Fibroblast of the aortic adventitia (primary cell): ENCODE measurements at regions not wholly inside any gene's neighbourhood (a gene's known extent, or its start where the extent isn't known, plus 50 kb on each side); places are given as distances from the start of the nearest gene placed in this dataset.
"Not testable (repeated sequence)": the region's sequence is repeated elsewhere in the genome, so short reads cannot be mapped to it uniquely, and the experiment has no call there.

Experiments used
- DNase-seq: peaks from one replicate; pipeline ENCODE4 v3.0.0-alpha.2; 2010; ENCODE audit warnings: low read depth
- H3K4me3 ChIP-seq: 2 replicates; pipeline ENCODE4 v1.5.1; 2011; ENCODE audit warnings: low read depth, mild to moderate bottlenecking, control low read depth, low read length, moderate library complexity
- CTCF ChIP-seq: IDR thresholded peaks from 2 replicates; pipeline ENCODE4 v1.5.1; 2011; ENCODE audit warnings: mild to moderate bottlenecking, low read length, control low read depth, inconsistent platforms; ENCODE audit not compliant: insufficient read depth

- no peak for DNase-seq
- no peak for TF ChIP-seq CTCF
Measured at GRCh38 chr7:42727451-42727850, 184.4 kb downstream of the C7orf25 start.

GRCh38 chr7:42726066-42726785 lies 185.6 kb downstream of the C7orf25 start:
- no peak overlapping the region for H3K4me3 ChIP-seq
- peak; percentile 48 for DNase-seq
- TF ChIP-seq CTCF, result no peak

More at GRCh38 chr7:42727451-42727850, 184.4 kb downstream of the C7orf25 start:
- no peak overlapping the region for H3K4me3 ChIP-seq

- DNase-seq, result no peak
- H3K4me3 ChIP-seq, result no peak overlapping the region
- TF ChIP-seq CTCF, result no peak
Measured at GRCh38 chr7:42722716-42723115, 189.2 kb downstream of the C7orf25 start.

GRCh38 chr7:42722198-42722597 lies 189.7 kb downstream of the C7orf25 start:
- no peak for TF ChIP-seq CTCF
- H3K4me3 ChIP-seq, result no peak overlapping the region
- DNase-seq, result no peak

GRCh38 chr7:42720991-42721796 lies 190.7 kb downstream of the C7orf25 start:
- DNase-seq, result peak; percentile 39
- no peak for TF ChIP-seq CTCF
- H3K4me3 ChIP-seq, result no peak overlapping the region

GRCh38 chr7:42720012-42720411 lies 191.9 kb downstream of the C7orf25 start:
- no peak for DNase-seq
- TF ChIP-seq CTCF, result no peak
- H3K4me3 ChIP-seq, result no peak overlapping the region

GRCh38 chr7:42718466-42718865 lies 193.4 kb downstream of the C7orf25 start:
- not testable (repeated sequence) for DNase-seq, H3K4me3 ChIP-seq
